ENCODE measurements at regions not wholly inside any gene's neighbourhood (a gene's known extent, or its start where the extent isn't known, plus 50 kb on each side); places are given as distances from the start of the nearest gene placed in this dataset.

DNA sequence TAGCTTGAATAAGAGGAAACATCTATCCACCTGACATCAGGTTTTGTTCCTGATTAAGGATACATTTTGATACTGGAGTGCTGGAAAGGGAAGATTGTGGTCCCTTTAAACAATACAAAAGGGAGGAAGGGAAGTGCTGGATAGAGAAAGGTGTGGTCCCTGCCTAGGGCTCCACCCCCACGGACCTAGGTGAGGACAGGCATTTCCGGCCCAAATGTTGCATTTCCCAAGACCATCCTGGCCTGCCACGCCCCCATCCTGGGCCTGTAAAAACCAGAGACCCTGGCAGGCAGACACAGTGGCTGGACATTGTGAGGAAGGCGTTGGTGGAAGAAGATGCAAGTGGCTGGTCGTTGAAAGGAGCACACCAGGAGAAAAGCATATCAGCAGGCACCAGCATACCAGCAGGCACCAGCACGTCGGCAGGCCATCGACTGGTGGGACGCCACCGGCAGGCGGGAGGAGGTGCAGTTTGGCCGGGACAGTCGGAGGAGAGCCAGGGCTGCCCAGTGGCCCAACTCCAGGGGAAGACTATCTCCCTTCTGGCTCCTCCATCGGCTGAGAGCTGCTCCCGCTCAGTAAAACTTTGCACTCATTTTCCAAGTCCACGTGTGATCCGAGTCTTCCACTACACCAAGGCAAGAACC lies 53.2 kb upstream of the AMN1 start:
- DNase-seq (ENCODE audit: low read depth in 2 of 2) = no peak

DNA sequence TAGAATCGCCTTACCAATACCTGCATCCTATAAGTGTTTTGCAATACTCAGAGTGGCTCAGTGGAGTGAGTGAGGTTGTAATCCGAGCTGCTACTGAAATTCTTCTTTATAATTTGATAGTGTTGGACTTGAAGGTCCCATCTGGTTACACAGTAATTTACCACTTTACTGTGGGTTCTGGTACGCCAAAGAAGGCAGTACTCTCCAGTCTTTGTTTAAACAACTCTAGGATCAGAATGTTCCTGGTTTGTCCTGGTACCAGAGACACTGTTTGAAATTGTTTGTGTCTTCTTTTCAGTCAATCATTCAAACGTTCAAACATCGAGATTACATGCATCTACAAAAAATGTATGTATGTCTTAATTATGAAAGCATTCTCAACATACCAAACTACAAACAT lies 51.3 kb upstream of the AMN1 start:
- DNase-seq (ENCODE audit: low read depth in 2 of 2) = no peak

DNA sequence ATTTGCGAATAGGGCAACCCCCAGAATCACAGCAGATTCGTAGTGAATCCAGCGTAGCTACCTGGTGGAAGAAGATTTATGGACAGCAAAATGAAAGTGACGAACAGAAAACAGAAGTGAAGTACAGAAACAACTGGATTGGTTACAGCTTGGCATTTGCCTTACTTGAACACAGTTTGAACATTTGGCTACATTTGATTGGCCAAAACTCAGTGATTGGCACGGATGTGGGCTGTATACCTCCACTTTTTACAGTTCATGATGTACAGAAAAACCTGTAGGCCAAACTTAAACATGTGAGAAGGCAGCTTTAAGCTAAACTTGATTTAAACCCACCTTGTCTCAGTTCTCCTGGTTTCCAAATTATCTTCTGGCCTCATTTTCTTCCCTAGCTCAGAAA lies 49.9 kb upstream of the AMN1 start:
- no peak for DNase-seq (ENCODE audit: low read depth in 2 of 2)

All from stimulated activated CD8-positive, alpha-beta memory T cell treated with anti-CD3 and anti-CD28 coated beads, Interleukin-15, amount 100 ng/mL, for 48 hours (primary cell).